Astrocyte (in vitro differentiated cells and primary cell): ENCODE measurements at regions not wholly inside any gene's neighbourhood (a gene's known extent, or its start where the extent isn't known, plus 50 kb on each side); places are given as distances from the start of the nearest gene placed in this dataset.

Source experiments
- EZH2 ChIP-seq: IDR thresholded peaks from 2 replicates; pipeline ENCODE4 v1.6.1; 2012; ENCODE audit warnings: mild to moderate bottlenecking, low read length, inconsistent platforms; ENCODE audit not compliant: insufficient read depth
- TF ChIP-seq, protein P1 (sequence below): IDR thresholded peaks from 2 replicates; pipeline ENCODE4 v1.5.1; 2011; ENCODE audit warnings: low read depth, mild to moderate bottlenecking, inconsistent platforms, low read length, moderate library complexity; ENCODE audit not compliant: insufficient read depth

DNA sequence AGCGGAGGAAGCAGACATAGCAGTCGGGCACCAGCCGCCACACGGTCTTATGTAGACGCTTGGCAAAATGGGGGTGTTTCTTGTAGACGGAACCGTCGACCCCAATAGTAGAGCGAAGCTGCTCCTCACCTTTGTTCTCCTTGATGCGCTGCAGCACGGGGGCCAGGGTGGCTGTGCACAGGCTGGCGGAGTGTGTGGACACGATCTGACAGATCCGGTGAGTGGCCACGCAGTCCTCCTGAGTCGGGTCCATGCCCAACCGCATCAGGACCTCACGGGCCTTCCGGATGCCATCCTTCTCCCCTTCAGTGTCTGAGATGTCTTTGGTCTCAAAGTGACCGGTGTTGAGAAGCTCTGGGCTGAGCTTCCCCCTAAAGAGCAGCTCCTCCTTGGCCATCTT lies 153.0 kb downstream of the TENT5D start:
- no peak for TF ChIP-seq EZH2
- TF ChIP-seq, protein P1, sequence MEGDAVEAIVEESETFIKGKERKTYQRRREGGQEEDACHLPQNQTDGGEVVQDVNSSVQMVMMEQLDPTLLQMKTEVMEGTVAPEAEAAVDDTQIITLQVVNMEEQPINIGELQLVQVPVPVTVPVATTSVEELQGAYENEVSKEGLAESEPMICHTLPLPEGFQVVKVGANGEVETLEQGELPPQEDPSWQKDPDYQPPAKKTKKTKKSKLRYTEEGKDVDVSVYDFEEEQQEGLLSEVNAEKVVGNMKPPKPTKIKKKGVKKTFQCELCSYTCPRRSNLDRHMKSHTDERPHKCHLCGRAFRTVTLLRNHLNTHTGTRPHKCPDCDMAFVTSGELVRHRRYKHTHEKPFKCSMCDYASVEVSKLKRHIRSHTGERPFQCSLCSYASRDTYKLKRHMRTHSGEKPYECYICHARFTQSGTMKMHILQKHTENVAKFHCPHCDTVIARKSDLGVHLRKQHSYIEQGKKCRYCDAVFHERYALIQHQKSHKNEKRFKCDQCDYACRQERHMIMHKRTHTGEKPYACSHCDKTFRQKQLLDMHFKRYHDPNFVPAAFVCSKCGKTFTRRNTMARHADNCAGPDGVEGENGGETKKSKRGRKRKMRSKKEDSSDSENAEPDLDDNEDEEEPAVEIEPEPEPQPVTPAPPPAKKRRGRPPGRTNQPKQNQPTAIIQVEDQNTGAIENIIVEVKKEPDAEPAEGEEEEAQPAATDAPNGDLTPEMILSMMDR: no peak
